ENCODE measurements at regions not wholly inside any gene's neighbourhood (a gene's known extent, or its start where the extent isn't known, plus 50 kb on each side); places are given as distances from the start of the nearest gene placed in this dataset.

- DNase-seq = no peak
Observed at GRCh38 chr2:35081001-35081621, 1274.5 kb upstream of the CRIM1 start.

GRCh38 chr2:35080231-35080910 lies 1275.2 kb upstream of the CRIM1 start:
- DNase-seq = no peak

GRCh38 chr2:35067420-35067819 lies 1288.2 kb upstream of the CRIM1 start:
- DNase-seq = no peak

GRCh38 chr2:35063836-35064235 lies 1291.7 kb upstream of the CRIM1 start:
- DNase-seq = no peak

- no peak for DNase-seq
Observed at GRCh38 chr2:35035883-35036282, 1319.7 kb upstream of the CRIM1 start.

GRCh38 chr2:35033748-35034147 lies 1321.8 kb upstream of the CRIM1 start:
- DNase-seq = no peak

- no peak for DNase-seq
Observed at GRCh38 chr2:35023545-35023944, 1332.0 kb upstream of the CRIM1 start.

- DNase-seq = no peak
Observed at GRCh38 chr2:35000453-35000852, 1355.1 kb upstream of the CRIM1 start.

- DNase-seq = no peak
Observed at GRCh38 chr2:34998741-34999140, 1356.8 kb upstream of the CRIM1 start.

GRCh38 chr2:34997779-34998178 lies 1357.8 kb upstream of the CRIM1 start:
- no peak for DNase-seq

GRCh38 chr2:34995196-34995595 lies 1360.4 kb upstream of the CRIM1 start:
- DNase-seq = no peak

- DNase-seq = no peak
Observed at GRCh38 chr2:34991508-34992274, 1363.9 kb upstream of the CRIM1 start.

- DNase-seq = no peak
Observed at GRCh38 chr2:34985474-34985873, 1370.1 kb upstream of the CRIM1 start.

GRCh38 chr2:34980689-34981088 lies 1374.9 kb upstream of the CRIM1 start:
- no peak for DNase-seq

- no peak for DNase-seq
Observed at GRCh38 chr2:34979148-34979547, 1376.4 kb upstream of the CRIM1 start.

- no peak for DNase-seq
Observed at GRCh38 chr2:34961822-34962221, 1362.7 kb upstream of the FAM98A start.

- DNase-seq = no peak
Observed at GRCh38 chr2:34954758-34955157, 1355.7 kb upstream of the FAM98A start.

- no peak for DNase-seq
Observed at GRCh38 chr2:34950797-34951196, 1351.7 kb upstream of the FAM98A start.

- DNase-seq = no peak
Observed at GRCh38 chr2:34949316-34949715, 1350.2 kb upstream of the FAM98A start.

GRCh38 chr2:34936089-34936488 lies 1337.0 kb upstream of the FAM98A start:
- no peak for DNase-seq

GRCh38 chr2:34912084-34912483 lies 1313.0 kb upstream of the FAM98A start:
- no peak for DNase-seq

- DNase-seq = no peak
Observed at GRCh38 chr2:34909992-34910705, 1311.0 kb upstream of the FAM98A start.

GRCh38 chr2:34907812-34908211 lies 1308.7 kb upstream of the FAM98A start:
- no peak for DNase-seq

- DNase-seq = no peak
Observed at GRCh38 chr2:34901739-34902138, 1302.6 kb upstream of the FAM98A start.
